Muscle of leg (tissue), 3 donors: ENCODE measurements at regions not wholly inside any gene's neighbourhood (a gene's known extent, or its start where the extent isn't known, plus 50 kb on each side); places are given as distances from the start of the nearest gene placed in this dataset.

Experiments
- DNase-seq: peaks from one replicate; pipeline ENCODE4 v3.0.0; 2013
- H3K27ac ChIP-seq: one replicate; pipeline ENCODE4 v1.5.1; 2013; ENCODE audit warnings: mild to moderate bottlenecking, low read length, control low read depth
- H3K27me3 ChIP-seq: one replicate; pipeline ENCODE4 v1.6.1; 2013; ENCODE audit warnings: low read length; ENCODE audit not compliant: control insufficient read depth, insufficient read depth
- H3K36me3 ChIP-seq: one replicate; pipeline ENCODE4 v1.6.1; 2013; ENCODE audit warnings: low read length; ENCODE audit not compliant: control insufficient read depth, insufficient read depth
- H3K4me1 ChIP-seq: one replicate; pipeline ENCODE4 v1.6.1; 2013; ENCODE audit warnings: low read length; ENCODE audit not compliant: control insufficient read depth, insufficient read depth
- H3K4me3 ChIP-seq: one replicate; pipeline ENCODE4 v1.5.1; 2013; ENCODE audit warnings: low read length, control low read depth
- H3K9me3 ChIP-seq: replicated peaks from 2 replicates; pipeline ENCODE4 v1.6.1; 2013; ENCODE audit warnings: low read depth, low read length; ENCODE audit not compliant: control insufficient read depth
- WGBS: methylation state at CpG from one replicate; pipeline ENCODE4 v1.1.5; 2013; ENCODE audit warnings: missing lambda C conversion rate; ENCODE audit not compliant: insufficient coverage; 5-methylcytosine and 5-hydroxymethylcytosine counted together

DNA sequence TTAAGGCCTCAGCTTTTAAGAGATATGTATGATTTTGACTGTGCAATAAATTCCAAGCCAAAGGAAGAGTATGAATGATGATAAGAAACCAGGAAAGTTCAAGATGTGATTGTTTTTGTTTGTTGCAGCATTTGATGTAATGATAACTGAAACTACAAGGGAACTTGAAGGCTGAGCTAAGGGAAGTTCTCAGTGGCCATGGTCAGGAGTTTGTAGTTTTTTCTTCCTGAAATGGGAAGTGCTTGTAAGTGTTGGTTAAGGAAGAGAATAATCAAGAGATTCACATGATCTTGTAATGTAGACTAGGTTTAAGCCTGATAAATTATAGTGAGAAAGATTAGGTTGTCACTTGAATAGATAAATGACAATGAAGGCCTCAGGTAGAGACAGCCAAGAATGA is 53.4 kb downstream of the PTCHD4 start:
- no peak overlapping the region for H3K4me3 ChIP-seq
- no peaks in the 10 kb centered on the region for H3K36me3 ChIP-seq
- H3K27me3 ChIP-seq: no peaks in the 10 kb centered on the region
- H3K27ac ChIP-seq: no peak overlapping the region
- no peaks in the 10 kb centered on the region for H3K9me3 ChIP-seq
- no peak for DNase-seq
- H3K4me1 ChIP-seq: no peaks in the 10 kb centered on the region

DNA sequence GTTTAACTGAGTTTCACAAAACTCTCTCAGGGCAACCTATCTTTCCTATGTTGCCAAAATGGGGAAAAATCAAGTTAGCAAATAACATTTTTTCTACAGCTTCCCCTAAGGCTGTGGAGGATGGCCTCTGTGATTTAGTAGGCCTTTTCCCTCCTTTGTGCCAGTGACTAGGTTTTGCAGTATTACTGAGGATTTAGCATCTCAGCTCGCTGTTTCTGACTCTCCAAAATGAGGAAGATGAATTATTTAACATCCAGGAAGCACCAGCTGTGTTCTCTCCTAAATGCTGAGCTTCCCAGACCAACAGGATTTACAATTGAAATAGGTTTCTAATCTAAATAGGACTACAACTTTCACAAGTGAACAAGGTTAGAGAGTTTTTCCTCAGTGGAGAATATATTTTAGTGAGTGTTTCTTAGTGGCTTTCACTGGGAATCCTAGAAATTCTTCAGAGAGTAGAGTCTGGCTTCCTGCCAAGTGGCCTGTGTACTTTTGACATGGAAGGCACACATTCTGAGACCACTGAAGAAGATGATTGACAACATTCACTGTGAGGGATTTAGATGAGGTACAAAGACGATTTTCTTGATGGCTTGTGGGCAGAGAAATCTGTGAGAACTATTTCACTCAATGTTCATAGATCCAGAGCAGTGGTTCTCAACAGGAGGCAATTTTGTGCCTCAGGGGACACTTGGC is 62.4 kb downstream of the PTCHD4 start:
- Histone ChIP-seq H3K27me3 (no peaks in the 10 kb centered on the region), H3K36me3 (no peaks in the 10 kb centered on the region), H3K4me1 (no peaks in the 10 kb centered on the region), H3K4me3 (no peak overlapping the region), H3K27ac (no peak overlapping the region), H3K9me3 (no peaks in the 10 kb centered on the region)
- no CpG with 5 or more reads among the region's 2 CpGs for WGBS
- DNase-seq: peak; percentile 39

DNA sequence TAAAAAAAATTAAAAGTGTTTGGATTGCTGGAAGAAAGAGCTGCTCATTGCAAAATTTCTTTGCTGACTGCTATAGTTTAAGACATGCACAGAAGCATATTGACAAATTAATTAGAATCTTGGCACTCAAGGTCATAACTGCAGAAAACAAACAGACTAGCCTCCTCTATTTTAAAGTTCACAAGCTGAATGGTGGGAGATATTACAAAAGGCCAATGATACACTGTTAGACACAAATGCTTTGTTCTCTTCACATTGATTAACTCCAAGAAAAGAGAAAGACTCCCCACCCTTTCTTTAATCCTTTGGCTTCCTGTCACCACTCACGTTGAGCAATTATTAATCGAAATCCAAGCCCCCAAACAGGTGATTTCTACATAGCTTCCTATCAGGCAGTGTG is 69.1 kb downstream of the PTCHD4 start:
- no CpG with 5 or more reads among the region's 2 CpGs for WGBS
- Histone ChIP-seq H3K36me3 (no peaks in the 10 kb centered on the region), H3K27ac (no peak overlapping the region), H3K4me3 (no peak overlapping the region), H3K27me3 (no peaks in the 10 kb centered on the region), H3K9me3 (no peaks in the 10 kb centered on the region), H3K4me1 (no peaks in the 10 kb centered on the region)
- no peak for DNase-seq

DNA sequence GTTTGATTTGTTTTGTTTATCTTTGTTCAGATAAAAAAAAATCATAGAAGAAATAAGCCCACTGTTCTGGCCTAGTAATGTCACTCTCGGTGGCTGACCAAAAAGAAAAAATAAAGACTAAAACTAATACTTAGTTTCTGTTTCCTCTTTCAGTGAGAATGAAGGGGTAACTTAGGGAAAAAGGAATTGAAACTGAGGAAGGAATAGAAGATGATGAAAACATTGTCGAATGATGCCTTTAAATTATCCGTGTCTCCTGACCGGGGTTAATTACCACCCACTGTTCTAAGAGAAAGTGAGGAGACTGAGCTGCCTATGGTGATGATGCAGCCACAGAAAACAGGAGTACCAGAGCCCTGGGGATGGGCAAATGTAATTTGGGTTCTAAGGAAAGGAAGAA is 73.1 kb downstream of the PTCHD4 start:
- H3K9me3 ChIP-seq: no peaks in the 10 kb centered on the region
- no peaks in the 10 kb centered on the region for H3K36me3 ChIP-seq
- H3K27me3 ChIP-seq: no peaks in the 10 kb centered on the region
- H3K27ac ChIP-seq: no peak overlapping the region
- no peaks in the 10 kb centered on the region for H3K4me1 ChIP-seq
- no peak overlapping the region for H3K4me3 ChIP-seq
- peak; percentile 24 for DNase-seq
- WGBS: 89% methylated on average over 3 of the region's 4 CpGs

DNA sequence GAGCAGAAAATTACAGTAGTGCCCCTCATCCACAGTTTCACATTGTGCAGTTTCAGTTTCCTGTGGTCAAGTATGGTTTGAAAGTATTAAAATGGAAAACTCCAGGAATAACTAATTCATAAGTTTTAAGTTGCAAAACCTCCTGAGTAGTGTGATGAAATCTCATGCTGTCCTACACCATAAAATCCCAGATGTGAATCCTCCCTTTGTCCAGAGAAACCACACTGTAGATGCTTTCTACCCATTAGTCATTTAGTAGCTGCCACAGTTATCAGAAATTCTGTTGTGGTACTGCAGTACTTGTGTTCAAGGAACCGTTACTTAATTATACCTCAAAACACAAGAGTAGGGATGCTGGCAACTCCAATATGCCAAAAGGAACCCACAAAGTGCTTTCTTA is 74.7 kb downstream of the PTCHD4 start:
- Histone ChIP-seq H3K4me1 (no peaks in the 10 kb centered on the region), H3K36me3 (no peaks in the 10 kb centered on the region), H3K4me3 (no peak overlapping the region), H3K27me3 (no peaks in the 10 kb centered on the region), H3K9me3 (no peaks in the 10 kb centered on the region), H3K27ac (no peak overlapping the region)
- no peak for DNase-seq
- WGBS: no CpG with 5 or more reads among the region's 1 CpG

DNA sequence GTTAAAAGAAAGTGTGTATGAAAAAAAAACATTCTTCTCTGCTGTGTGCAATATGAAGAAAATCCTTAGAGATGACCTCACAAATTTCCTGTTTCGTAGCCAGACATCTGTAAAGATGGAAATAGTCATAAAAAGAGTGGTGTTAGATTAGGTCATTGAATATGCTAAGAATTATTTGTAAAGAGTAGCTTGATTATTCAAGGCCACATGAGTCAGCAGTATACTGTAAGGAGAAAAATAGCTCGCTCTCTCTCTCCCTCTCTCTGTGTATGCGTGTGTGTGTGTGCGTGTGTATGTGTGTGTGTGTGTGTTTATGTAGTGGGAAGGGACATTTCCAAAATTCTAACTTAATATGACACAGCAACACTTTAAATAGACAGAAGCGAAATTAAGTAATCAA is 78.8 kb downstream of the PTCHD4 start:
- no peak overlapping the region for H3K27ac ChIP-seq
- no peaks in the 10 kb centered on the region for H3K27me3 ChIP-seq
- peak; percentile 86 for DNase-seq
- no peaks in the 10 kb centered on the region for H3K36me3 ChIP-seq
- no peaks in the 10 kb centered on the region for H3K4me1 ChIP-seq
- no peaks in the 10 kb centered on the region for H3K9me3 ChIP-seq
- no peak overlapping the region for H3K4me3 ChIP-seq
- WGBS: no CpG with 5 or more reads among the region's 5 CpGs

DNA sequence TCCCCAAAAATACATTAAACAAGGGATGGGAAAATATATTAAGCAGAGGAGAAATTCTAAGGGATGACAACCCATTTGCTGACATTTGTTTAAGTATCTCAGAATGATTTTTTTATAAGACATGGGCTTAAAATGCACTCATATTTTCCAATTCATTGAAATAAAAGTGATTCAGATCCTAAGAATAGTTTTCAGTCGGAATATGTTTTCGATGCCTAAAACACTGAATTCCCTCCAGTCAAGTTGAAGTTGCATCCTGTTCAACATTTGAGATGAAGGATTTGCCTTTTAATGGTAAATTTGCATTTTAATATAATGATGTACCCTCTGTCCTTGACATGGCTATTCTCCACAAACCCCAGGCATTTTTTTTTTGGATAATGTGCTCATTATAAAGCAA is 79.3 kb downstream of the PTCHD4 start:
- DNase-seq: peak; percentile 80

DNA sequence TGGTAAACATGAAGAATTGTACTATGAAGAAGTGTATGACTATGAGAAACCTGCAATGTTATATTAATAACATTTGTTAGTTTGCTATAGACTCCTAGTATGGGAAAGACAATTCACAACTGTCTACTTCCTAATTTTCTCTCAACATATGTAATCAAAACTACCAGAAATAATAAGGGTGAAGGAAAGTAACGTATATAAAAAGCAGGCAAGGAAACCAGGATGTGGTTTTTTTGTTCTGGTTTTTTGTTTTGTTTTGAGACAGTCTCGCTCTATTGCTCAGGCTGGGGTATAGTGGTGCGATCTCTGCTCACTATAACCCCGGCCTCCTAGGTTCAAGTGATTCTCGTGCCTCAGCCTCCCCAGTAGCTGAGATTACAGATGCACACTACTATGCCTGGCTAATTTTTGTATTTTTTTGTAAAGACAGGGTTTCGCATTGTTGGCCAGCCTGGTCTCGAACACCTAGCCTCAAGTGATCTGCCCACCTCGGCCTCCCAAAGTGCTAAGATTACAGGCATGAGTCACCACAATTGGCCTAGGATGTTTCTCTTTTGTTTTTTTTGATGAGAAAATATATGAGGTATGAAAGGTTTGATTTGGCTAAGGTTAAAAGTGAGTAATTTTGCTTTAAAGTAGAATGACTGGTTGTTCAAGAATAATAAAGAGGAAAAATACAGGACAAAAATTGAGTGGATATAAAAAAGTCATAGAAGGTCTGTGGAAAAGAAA is 83.1 kb downstream of the PTCHD4 start:
- DNase-seq: peak; percentile 3
- no peaks in the 10 kb centered on the region for H3K36me3 ChIP-seq
- no peaks in the 10 kb centered on the region for H3K4me1 ChIP-seq
- 96% methylated on average over 3 of the region's 8 CpGs for WGBS
- H3K9me3 ChIP-seq: no peaks in the 10 kb centered on the region
- H3K27ac ChIP-seq: no peak overlapping the region
- no peaks in the 10 kb centered on the region for H3K27me3 ChIP-seq
- no peak overlapping the region for H3K4me3 ChIP-seq

More for the DNA sequence above, 79.3 kb downstream of the PTCHD4 start:
- Histone ChIP-seq H3K4me1 (no peaks in the 10 kb centered on the region), H3K27ac (peak overlapping the region; percentile 61), H3K9me3 (no peaks in the 10 kb centered on the region), H3K27me3 (no peaks in the 10 kb centered on the region), H3K4me3 (no peak overlapping the region), H3K36me3 (no peaks in the 10 kb centered on the region)
- WGBS: no CpG with 5 or more reads among the region's 2 CpGs

DNA sequence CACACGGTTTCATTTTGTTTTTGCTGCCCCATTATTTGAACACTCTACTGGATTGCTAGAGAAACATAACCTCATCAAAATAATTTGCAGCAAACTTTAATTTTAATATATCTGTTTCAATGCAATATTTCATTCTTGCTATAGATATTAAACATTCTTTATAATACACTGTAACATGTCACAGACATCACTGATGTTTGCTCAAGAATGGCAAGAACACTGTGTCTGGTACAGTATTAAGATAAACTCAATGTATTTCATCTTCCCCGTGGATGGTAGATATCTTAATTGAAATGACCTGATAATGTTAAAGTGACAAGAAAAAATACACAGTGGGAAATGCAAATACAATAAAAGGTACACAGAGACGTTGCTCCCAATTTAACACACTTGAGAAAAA is 86.0 kb downstream of the PTCHD4 start:
- no CpG with 5 or more reads among the region's 3 CpGs for WGBS
- H3K36me3 ChIP-seq: no peaks in the 10 kb centered on the region
- no peak overlapping the region for H3K27ac ChIP-seq
- H3K9me3 ChIP-seq: no peaks in the 10 kb centered on the region
- H3K4me1 ChIP-seq: no peaks in the 10 kb centered on the region
- no peak for DNase-seq
- no peak overlapping the region for H3K4me3 ChIP-seq
- H3K27me3 ChIP-seq: no peaks in the 10 kb centered on the region

DNA sequence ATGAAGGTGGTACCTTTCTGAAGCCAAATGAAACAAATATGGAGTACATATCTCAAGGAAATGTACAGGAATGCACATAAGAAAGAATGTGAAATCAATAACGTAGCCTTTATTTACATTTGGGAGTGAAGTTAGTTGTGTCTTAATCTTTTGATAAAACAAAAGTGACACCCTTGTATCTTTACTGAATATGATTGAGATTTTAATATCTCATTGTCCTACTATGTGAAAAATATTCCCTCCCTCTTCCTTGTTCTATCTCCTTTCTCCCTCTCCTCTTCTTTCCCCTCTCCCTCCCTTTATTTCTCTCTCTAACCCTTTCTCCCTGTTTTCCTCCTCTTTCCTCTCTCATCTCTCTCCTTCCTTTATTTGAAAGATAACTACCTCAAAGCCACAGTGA is 89.1 kb downstream of the PTCHD4 start:
- WGBS: no CpG with 5 or more reads among the region's 1 CpG
- Histone ChIP-seq H3K4me1 (no peaks in the 10 kb centered on the region), H3K27ac (no peak overlapping the region), H3K4me3 (no peak overlapping the region), H3K9me3 (no peaks in the 10 kb centered on the region), H3K36me3 (no peaks in the 10 kb centered on the region), H3K27me3 (no peaks in the 10 kb centered on the region)
- no peak for DNase-seq
